Calu3 (cell line): ENCODE measurements at regions not wholly inside any gene's neighbourhood (a gene's known extent, or its start where the extent isn't known, plus 50 kb on each side); places are given as distances from the start of the nearest gene placed in this dataset.

Experiments used
- BruUV-seq: library from RNA; stranded (reverse); fragments of 400-500 nt; replicated peaks from 2 replicates; lab custom pipeline; 2021; lab: Mats Ljungman, UMichigan
- CTCF ChIA-PET: fragments of 300-600 bp; sonication (Branson Sonifier 250); formaldehyde crosslinking; loops from one replicate; lab custom pipeline; 2022; ENCODE audit warnings: antibody characterized with exemption; lab: Charles Lee
- DNase-seq: peaks from one replicate; pipeline ENCODE4 v3.0.0; 2022
- H3K27ac Mint-ChIP-seq: one replicate; pipeline ENCODE4 v1.8.0; 2022; ENCODE audit warnings: mixed read lengths; ENCODE audit not compliant: unreplicated experiment
- H3K27me3 Mint-ChIP-seq: one replicate; pipeline ENCODE4 v1.8.0; 2022; ENCODE audit warnings: mixed read lengths; ENCODE audit not compliant: unreplicated experiment
- H3K36me3 Mint-ChIP-seq: one replicate; pipeline ENCODE4 v1.8.0; 2022; ENCODE audit warnings: mild to moderate bottlenecking, moderate library complexity, mixed read lengths; ENCODE audit not compliant: insufficient read depth, unreplicated experiment
- H3K4me1 Mint-ChIP-seq: one replicate; pipeline ENCODE4 v1.8.0; 2022; ENCODE audit warnings: mild to moderate bottlenecking, low read depth, mixed read lengths; ENCODE audit not compliant: unreplicated experiment
- H3K4me3 Mint-ChIP-seq: one replicate; pipeline ENCODE4 v1.8.0; 2022; ENCODE audit warnings: mild to moderate bottlenecking, low read depth, moderate library complexity, mixed read lengths; ENCODE audit not compliant: unreplicated experiment
- H3K9me3 Mint-ChIP-seq: one replicate; pipeline ENCODE4 v1.8.0; 2022; ENCODE audit warnings: low read depth, mixed read lengths; ENCODE audit not compliant: unreplicated experiment
- intact Hi-C: fragments of 100-400 bp; cut with micrococcal nuclease; formaldehyde crosslinking; loops from one replicate; pipeline ENCODE4 v1.10.0; 2022; ENCODE audit not compliant: unreplicated experiment
- TF ChIP-seq, protein P1 (sequence below): fragments of 200-600 bp; IDR thresholded peaks from one replicate; pipeline ENCODE4 v1.8.0; 2022; ENCODE audit warnings: antibody characterized with exemption; ENCODE audit not compliant: unreplicated experiment

DNA sequence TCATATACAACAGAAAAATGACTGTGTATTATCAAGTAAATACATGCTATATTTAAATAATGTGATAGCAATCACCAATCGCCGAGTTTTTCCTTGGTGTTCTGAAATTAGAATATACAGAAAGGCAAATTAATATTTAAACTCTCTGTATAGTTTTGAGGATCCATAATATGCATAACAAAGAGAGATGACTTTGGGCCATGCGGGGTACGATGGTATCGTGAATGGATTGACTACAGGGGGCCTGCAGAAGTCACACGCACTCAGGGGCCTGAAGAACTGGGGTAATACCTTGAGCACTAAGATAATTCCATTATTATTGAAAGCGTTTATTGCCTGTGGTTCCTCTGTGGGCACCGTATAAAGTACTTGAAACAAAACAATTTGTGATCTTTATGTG is 314.0 kb downstream of the TEX29 start:
- DNase-seq, result no peak
- no peaks in the 10 kb centered on the region for H3K36me3 Mint-ChIP-seq
- CTCF ChIA-PET, result no interaction called here
- no peaks in the 10 kb centered on the region for H3K4me1 Mint-ChIP-seq
- no peak overlapping the region for H3K4me3 Mint-ChIP-seq
- intact Hi-C loops, result no loop called here
- H3K27me3 Mint-ChIP-seq, result no peaks in the 10 kb centered on the region
- TF ChIP-seq, protein P1, sequence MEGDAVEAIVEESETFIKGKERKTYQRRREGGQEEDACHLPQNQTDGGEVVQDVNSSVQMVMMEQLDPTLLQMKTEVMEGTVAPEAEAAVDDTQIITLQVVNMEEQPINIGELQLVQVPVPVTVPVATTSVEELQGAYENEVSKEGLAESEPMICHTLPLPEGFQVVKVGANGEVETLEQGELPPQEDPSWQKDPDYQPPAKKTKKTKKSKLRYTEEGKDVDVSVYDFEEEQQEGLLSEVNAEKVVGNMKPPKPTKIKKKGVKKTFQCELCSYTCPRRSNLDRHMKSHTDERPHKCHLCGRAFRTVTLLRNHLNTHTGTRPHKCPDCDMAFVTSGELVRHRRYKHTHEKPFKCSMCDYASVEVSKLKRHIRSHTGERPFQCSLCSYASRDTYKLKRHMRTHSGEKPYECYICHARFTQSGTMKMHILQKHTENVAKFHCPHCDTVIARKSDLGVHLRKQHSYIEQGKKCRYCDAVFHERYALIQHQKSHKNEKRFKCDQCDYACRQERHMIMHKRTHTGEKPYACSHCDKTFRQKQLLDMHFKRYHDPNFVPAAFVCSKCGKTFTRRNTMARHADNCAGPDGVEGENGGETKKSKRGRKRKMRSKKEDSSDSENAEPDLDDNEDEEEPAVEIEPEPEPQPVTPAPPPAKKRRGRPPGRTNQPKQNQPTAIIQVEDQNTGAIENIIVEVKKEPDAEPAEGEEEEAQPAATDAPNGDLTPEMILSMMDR, result no peak
- no peak overlapping the region for H3K27ac Mint-ChIP-seq
- H3K9me3 Mint-ChIP-seq, result peaks cover 3% of the 10 kb centered on the region
- no TSS peak for BruUV-seq

DNA sequence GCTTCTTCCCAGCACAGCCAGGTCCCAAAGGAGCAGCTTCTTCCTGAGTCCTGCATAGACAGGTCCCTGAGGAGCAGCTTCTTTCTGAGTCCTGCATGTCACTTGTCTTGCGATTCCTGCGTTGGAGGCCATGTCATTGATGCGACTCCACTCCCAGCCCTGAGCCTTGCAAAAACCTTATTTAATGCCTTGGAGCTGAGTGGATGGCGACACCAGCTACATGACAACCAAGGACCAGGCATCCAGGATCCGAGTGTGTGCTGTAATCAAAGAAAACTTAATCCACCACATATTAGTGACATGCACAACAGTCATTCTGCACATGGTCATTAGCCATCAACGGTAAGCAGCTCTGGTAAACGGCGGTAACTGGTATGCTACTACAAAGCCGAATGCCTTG is 315.8 kb downstream of the TEX29 start:
- CTCF ChIA-PET, result no interaction called here

DNA sequence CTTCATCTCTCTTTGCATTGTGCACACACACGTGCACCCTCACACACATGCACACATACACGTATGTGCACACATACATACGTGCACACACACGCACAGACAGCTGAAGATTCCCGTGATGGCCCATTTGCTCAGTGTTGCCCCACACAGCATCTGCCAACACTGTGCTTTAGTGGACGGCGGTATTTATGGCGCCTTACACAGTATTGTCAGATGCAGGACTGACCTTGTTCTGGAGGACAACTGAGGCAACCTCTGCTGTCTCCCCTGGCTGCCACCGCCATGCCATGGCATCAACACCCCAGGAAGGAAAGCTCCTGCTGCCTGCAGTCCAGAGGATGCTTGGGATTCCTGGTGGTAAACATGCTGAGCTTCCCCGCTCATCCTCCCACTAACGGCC is 316.4 kb downstream of the TEX29 start:
- Mint-ChIP-seq H3K27me3 (no peaks in the 10 kb centered on the region), H3K9me3 (peaks cover 3% of the 10 kb centered on the region), H3K36me3 (no peaks in the 10 kb centered on the region), H3K4me1 (no peaks in the 10 kb centered on the region), H3K27ac (no peak overlapping the region), H3K4me3 (no peak overlapping the region)
- TF ChIP-seq, protein P1, result no peak
- no TSS peak for BruUV-seq
- DNase-seq, result no peak
- CTCF ChIA-PET, result no interaction called here
- intact Hi-C loops, result no loop called here

More for the DNA sequence above, 315.8 kb downstream of the TEX29 start:
- no peaks in the 10 kb centered on the region for H3K4me1 Mint-ChIP-seq
- no peaks in the 10 kb centered on the region for H3K27me3 Mint-ChIP-seq
- H3K36me3 Mint-ChIP-seq, result no peaks in the 10 kb centered on the region
- H3K4me3 Mint-ChIP-seq, result no peak overlapping the region
- H3K27ac Mint-ChIP-seq, result no peak overlapping the region
- intact Hi-C loops, result no loop called here
- TF ChIP-seq, protein P1, result no peak
- DNase-seq, result no peak
- no TSS peak for BruUV-seq
- peaks cover 3% of the 10 kb centered on the region for H3K9me3 Mint-ChIP-seq

DNA sequence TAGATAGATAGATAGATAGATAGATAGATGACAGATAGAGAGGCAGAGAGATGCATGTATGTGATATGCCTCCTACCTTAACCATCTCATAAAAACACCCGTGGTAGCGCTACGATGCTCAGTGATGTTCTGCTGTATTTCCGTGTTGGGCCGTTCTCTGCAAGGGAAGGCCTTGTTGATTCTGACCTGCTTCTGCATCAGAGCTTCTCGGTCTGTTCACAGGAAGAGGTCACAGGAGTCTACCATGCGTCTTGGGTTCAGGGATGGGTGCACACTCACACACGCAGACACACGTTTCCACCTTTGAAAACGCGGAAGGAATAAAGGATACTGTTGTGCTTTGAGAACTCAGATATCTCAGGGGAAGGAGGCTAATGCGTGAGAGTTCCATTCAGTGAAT is 316.9 kb downstream of the TEX29 start:
- no TSS peak for BruUV-seq
- H3K4me3 Mint-ChIP-seq, result no peak overlapping the region
- CTCF ChIA-PET, result no interaction called here
- no peaks in the 10 kb centered on the region for H3K4me1 Mint-ChIP-seq
- H3K36me3 Mint-ChIP-seq, result no peaks in the 10 kb centered on the region
- intact Hi-C loops, result no loop called here
- DNase-seq, result no peak
- H3K27ac Mint-ChIP-seq, result no peak overlapping the region
- H3K9me3 Mint-ChIP-seq, result no peaks in the 10 kb centered on the region
- TF ChIP-seq, protein P1, result no peak
- no peaks in the 10 kb centered on the region for H3K27me3 Mint-ChIP-seq

DNA sequence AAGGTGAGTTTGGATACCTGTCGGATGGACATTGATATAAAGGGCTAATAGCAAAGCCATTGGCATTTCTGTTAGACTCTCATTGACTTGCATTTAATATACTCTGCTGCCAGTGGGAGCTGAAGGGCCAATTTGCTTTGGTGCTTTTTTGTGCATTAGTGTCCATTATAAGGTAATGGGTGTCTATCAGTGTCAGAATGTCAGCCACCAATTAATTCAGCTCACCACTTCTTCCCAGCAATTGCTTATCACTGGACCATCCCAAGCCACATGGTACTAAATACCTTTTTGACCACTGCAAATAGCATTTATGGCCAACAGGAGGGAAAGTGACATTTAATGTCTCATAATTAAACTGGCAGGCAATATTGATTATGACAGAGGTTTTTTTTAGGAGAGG is 317.8 kb downstream of the TEX29 start:
- no peak for DNase-seq
- CTCF ChIA-PET, result no interaction called here
- intact Hi-C loops, result no loop called here
- H3K4me1 Mint-ChIP-seq, result no peaks in the 10 kb centered on the region
- no TSS peak for BruUV-seq
- no peak overlapping the region for H3K4me3 Mint-ChIP-seq
- H3K27me3 Mint-ChIP-seq, result no peaks in the 10 kb centered on the region
- H3K27ac Mint-ChIP-seq, result no peak overlapping the region
- no peaks in the 10 kb centered on the region for H3K9me3 Mint-ChIP-seq
- H3K36me3 Mint-ChIP-seq, result no peaks in the 10 kb centered on the region
- TF ChIP-seq, protein P1, result no peak
